ENCODE measurements at regions not wholly inside any gene's neighbourhood (a gene's known extent, or its start where the extent isn't known, plus 50 kb on each side); places are given as distances from the start of the nearest gene placed in this dataset.

- Histone ChIP-seq H3K27me3 (ENCODE audit: insufficient read depth, poor library complexity, severe bottlenecking) (no peaks in the 10 kb centered on the region), H3K27ac (replicated peaks) (no peak overlapping the region), H3K4me3 (replicated peaks; ENCODE audit: insufficient read depth, low read length) (no peak overlapping the region)
- no peak for DNase-seq (ENCODE audit: low read depth in 1 of 2, low spot score in 1 of 2)
- TF ChIP-seq GABPA (IDR thresholded peaks at IDR 0.05; ENCODE audit: low read depth) (no peak), CTCF (IDR thresholded peaks at IDR 0.05; ENCODE audit: insufficient read depth, low read length) (no peak), REST (IDR thresholded peaks at IDR 0.05; ENCODE audit: insufficient replicate concordance, low read depth) (no peak), SPI1 (IDR thresholded peaks at IDR 0.05; ENCODE audit: borderline replicate concordance, low read depth) (no peak), POLR2AphosphoS5 (IDR thresholded peaks at IDR 0.05; ENCODE audit: low read depth) (no peak)
Measured at GRCh38 chr5:98608052-98608451, 165.4 kb upstream of the RGMB start.

GRCh38 chr5:98614341-98614740 is 159.1 kb upstream of the RGMB start:
- Histone ChIP-seq H3K27me3 (ENCODE audit: insufficient read depth, poor library complexity, severe bottlenecking) (no peaks in the 10 kb centered on the region), H3K4me3 (replicated peaks; ENCODE audit: insufficient read depth, low read length) (no peak overlapping the region), H3K27ac (replicated peaks) (no peak overlapping the region)
- TF ChIP-seq REST (IDR thresholded peaks at IDR 0.05; ENCODE audit: insufficient replicate concordance, low read depth) (no peak), CTCF (IDR thresholded peaks at IDR 0.05; ENCODE audit: insufficient read depth, low read length) (no peak), SPI1 (IDR thresholded peaks at IDR 0.05; ENCODE audit: borderline replicate concordance, low read depth) (no peak), POLR2AphosphoS5 (IDR thresholded peaks at IDR 0.05; ENCODE audit: low read depth) (no peak), GABPA (IDR thresholded peaks at IDR 0.05; ENCODE audit: low read depth) (no peak)
- DNase-seq (ENCODE audit: low read depth in 1 of 2, low spot score in 1 of 2), result no peak

- DNase-seq (ENCODE audit: low read depth in 1 of 2, low spot score in 1 of 2), result no peak
- no peaks in the 10 kb centered on the region for H3K27me3 ChIP-seq (ENCODE audit: insufficient read depth, poor library complexity, severe bottlenecking)
- H3K27ac ChIP-seq (replicated peaks), result no peak overlapping the region
- H3K4me3 ChIP-seq (replicated peaks; ENCODE audit: insufficient read depth, low read length), result no peak overlapping the region
- no peak for TF ChIP-seq GABPA (IDR thresholded peaks at IDR 0.05; ENCODE audit: low read depth)
- no peak for TF ChIP-seq SPI1 (IDR thresholded peaks at IDR 0.05; ENCODE audit: borderline replicate concordance, low read depth)
- TF ChIP-seq CTCF (IDR thresholded peaks at IDR 0.05; ENCODE audit: insufficient read depth, low read length), result no peak
- no peak for TF ChIP-seq REST (IDR thresholded peaks at IDR 0.05; ENCODE audit: insufficient replicate concordance, low read depth)
Measured at GRCh38 chr5:98621821-98622220, 151.6 kb upstream of the RGMB start.
